GM13977 (cell line): ENCODE measurements at regions not wholly inside any gene's neighbourhood (a gene's known extent, or its start where the extent isn't known, plus 50 kb on each side); places are given as distances from the start of the nearest gene placed in this dataset.

Experiments used
- DNase-seq: peaks from one replicate; pipeline ENCODE4 v3.0.0; 2012; ENCODE audit warnings: low spot score
- CTCF ChIP-seq: IDR thresholded peaks from 2 replicates; pipeline ENCODE4 v1.5.1; 2012; ENCODE audit warnings: mild to moderate bottlenecking, control low read depth; ENCODE audit not compliant: insufficient read depth; ENCODE audit errors: extremely low read depth, missing control alignments
- in situ Hi-C: fragments of 300-500 bp; cut with MboI; formaldehyde crosslinking; loops from one replicate; pipeline ENCODE4 v1.12.0; 2022; ENCODE audit warnings: low sequenced_read_pairs, low pct_unique_long_range_greater_than_20kb, mixed read lengths, inconsistent platforms; ENCODE audit not compliant: unreplicated experiment

GRCh38 chr1:34356853-34357252 lies 180.1 kb downstream of the C1orf94 start:
- DNase-seq: no peak
- in situ Hi-C loops: no loop called here
- TF ChIP-seq CTCF: no peak

GRCh38 chr1:34358636-34359035 lies 181.9 kb downstream of the C1orf94 start:
- TF ChIP-seq CTCF: no peak
- in situ Hi-C loops: no loop called here

GRCh38 chr1:34359411-34359810 lies 182.7 kb downstream of the C1orf94 start:
- in situ Hi-C loops: no loop called here
- no peak for DNase-seq
- no peak for TF ChIP-seq CTCF

More at GRCh38 chr1:34358636-34359035, 181.9 kb downstream of the C1orf94 start:
- DNase-seq: no peak

- peak; percentile 11 for DNase-seq
- in situ Hi-C loops: no loop called here
- TF ChIP-seq CTCF: no peak
These were observed 183.9 kb downstream of the C1orf94 start for GRCh38 chr1:34360574-34360973.

GRCh38 chr1:34361121-34361520 lies 184.4 kb downstream of the C1orf94 start:
- in situ Hi-C loops: no loop called here

GRCh38 chr1:34361781-34362357 lies 185.2 kb downstream of the C1orf94 start:
- in situ Hi-C loops: no loop called here
- DNase-seq: no peak
- no peak for TF ChIP-seq CTCF

More at GRCh38 chr1:34361121-34361520, 184.4 kb downstream of the C1orf94 start:
- DNase-seq: no peak
- no peak for TF ChIP-seq CTCF
